GM18868 (cell line): ENCODE measurements at regions not wholly inside any gene's neighbourhood (a gene's known extent, or its start where the extent isn't known, plus 50 kb on each side); places are given as distances from the start of the nearest gene placed in this dataset.
"Not testable (repeated sequence)": the region's sequence is repeated elsewhere in the genome, so short reads cannot be mapped to it uniquely, and the experiment has no call there.

Experiments
- ATAC-seq: cut with Tn5 transposase; IDR thresholded peaks from one replicate; pipeline ENCODE4 v1.9.1; 2021; ENCODE audit warnings: mild to moderate bottlenecking, moderate library complexity; ENCODE audit not compliant: unreplicated experiment

DNA sequence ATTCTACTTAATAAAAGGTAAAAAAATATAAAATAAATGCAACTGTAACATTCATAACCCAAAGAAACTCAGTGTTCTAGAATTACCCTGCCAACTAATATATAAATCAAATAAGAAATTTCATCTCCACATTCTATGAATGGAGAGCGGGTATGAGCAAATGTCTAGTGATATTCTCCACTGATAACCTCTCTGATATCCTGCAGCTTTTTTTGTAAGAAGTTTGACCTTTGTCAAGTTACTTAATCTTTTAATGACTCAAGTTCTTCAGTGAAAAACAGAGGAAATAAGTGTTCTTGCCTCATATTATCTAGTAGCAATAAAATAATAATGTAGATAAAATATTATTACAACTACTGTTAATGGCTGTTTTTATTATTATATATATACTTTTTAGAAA lies 1275.6 kb upstream of the CDH9 start:
- no peak for ATAC-seq

DNA sequence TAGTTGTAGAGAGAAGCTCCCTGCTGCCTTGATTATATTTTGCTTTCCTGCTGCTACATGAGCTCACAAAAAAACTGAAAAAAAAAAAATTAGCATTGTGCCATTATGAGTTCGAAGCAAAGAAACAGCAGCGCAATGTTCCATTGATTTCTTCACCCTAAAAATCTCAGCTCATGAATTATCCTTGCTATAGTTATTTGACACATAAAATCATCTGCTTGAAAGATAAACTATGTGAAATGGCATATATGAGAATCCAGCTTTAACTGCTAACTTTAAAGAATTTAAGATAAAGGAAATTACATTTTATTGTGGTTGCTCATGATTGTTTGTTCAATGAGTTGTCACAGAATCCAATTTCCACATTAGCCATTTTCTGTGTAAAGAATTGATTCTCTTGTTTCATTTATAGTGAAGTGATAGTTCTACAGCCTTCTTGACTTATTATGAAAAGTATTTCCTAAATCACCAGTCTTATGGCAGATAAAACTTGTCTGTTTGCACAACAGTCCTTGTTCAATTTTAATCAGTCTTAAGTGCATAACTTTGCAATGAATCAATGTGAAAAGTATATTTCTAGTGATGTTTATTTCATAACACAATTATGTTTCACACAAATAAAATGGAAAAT lies 1275.0 kb upstream of the CDH9 start:
- no peak for ATAC-seq

DNA sequence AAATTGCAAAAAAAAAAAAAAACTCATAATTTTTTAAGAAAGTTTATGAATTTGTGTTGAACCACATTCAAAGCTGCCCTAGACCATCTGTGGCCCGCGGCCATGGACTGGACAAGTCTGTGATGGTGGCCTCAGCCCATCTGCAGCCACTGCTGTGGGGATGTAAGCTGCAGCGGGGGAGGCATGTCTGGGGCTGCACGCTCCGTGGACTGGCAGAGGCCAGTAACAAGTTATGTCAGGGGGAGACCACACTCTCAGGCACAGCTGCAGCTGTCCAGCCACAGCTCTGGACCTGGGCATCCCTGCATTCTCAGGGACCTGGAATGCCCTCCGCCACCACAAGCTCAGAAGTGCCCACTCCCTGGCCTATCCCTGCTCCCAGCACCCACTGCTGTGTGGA lies 1272.3 kb upstream of the CDH9 start:
- ATAC-seq: no peak

DNA sequence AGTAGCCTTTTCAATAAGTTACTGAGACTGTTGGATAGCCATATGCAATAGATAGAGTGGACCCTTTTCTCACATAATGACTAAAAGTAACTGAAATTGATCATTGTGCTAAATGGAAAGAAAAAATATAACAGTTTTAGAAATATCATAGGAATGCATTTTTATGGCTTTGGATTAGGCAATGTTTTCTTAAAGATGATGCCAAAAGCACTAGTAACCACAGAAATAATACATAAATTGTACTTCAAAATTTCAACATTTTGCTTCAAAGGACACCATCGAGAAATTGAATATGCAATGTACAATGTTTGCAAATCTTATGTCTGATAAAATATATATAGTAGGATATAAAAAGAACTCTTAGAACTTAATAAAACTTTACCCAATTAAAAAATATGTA lies 1267.5 kb upstream of the CDH9 start:
- no peak for ATAC-seq

DNA sequence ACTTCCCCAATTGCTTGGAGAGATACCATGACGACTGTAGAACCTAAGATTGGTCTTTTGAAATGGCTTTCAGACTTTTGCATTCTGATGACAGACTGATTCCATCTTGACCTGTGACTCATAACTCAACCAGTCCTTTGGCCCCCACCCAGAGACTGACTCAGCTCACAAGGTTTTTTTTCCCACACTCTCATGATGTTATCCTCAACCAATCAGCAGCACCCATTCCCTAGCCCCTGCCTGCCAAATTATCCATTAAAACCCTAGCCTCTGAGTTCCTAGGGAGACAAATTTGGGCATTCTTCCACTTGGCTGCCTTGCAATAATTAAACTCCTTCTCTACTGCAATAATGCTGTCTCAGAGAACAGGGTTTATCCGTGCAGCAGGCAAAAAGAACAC lies 1263.3 kb upstream of the CDH9 start:
- ATAC-seq: no peak

DNA sequence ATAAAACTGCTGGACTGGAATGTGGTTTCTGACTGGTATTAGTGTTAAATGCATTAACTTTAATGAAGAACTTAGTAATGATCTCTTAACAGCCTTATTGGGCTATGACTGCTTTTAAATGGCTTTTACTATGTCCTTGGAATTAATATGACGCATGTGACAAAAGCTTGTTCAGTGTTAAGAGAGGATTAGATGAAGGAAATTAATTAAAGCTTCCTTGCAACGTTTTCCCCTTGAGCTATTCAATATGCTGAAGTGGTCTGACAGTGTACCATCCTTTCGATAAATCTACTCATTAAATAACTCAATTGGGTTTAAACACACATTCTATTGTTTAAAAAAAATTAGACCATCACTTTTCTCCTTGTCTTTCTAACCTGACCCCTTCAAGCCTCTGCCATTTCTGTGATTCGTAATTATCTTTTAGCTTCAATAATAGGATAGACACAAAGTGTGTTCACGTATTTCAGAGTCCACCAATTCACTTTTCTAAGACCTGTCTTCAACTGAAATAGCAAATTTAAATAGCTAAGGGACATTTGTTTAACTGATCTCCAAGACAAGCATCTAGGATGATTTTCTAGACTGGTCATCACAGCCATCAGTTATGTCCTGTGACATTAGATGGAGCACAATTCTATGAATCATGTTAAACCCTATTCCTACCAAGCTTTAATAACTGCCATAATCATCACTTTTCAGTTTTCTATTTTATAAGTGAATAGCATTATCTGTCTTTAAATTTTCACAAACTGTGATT lies 1258.0 kb upstream of the CDH9 start:
- no peak for ATAC-seq

DNA sequence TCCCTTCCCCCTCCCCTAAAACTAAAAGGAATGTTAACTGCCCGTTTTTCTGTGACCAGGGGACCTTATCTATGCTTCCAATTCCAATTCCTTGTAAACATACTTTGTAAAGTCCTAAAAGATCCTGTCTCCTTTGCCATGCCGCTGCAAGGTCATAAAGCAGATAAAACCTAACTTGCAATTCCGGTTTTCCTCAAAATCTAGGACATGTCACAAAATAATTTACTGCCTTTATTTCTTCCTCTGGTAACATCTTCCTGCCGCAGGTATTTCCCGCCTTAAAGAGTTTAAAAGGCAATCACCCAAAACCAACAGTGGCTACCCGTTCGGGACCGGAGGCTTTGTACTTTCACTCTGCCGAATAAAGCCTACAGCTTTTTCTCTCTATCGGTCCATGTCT lies 1248.6 kb upstream of the CDH9 start:
- ATAC-seq: not testable (repeated sequence)

DNA sequence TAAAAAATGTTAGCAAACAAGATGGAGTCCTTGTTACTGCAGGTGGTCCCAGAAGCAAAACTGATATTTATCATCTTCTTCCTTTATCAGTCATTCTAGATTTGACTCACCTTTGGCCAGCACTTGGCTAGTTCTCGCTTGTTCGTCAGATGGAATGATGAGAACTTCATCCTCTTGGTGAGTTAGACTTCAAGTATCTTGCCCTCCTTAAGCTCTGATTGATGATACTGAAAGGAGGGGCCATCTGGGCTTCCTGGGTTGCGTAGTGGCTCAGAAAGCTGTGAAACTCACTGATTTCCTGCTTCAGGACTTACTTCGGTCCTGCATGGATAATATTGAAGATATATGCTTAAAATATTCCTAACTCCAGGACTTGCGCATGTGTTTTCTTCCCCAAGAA lies 1248.2 kb upstream of the CDH9 start:
- ATAC-seq: no peak

DNA sequence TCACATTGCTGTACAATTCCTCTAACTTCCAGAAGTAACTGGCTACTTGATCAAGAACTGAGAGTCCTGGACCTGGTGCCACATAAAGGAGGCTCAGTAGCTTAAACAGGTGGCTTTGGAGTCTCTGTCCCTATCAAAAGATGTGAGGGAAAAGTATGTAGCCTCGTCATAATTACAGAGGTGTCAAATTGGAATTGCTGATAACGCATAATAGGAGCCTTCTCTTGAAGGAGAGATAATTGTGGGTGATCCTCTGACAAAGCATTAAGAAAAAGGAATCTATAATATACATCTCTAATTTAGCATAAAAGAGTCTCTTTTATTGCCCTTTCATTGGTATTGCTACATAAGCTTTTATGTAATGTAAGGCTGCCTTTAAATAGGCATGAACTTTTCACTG lies 1246.4 kb upstream of the CDH9 start:
- ATAC-seq: no peak

DNA sequence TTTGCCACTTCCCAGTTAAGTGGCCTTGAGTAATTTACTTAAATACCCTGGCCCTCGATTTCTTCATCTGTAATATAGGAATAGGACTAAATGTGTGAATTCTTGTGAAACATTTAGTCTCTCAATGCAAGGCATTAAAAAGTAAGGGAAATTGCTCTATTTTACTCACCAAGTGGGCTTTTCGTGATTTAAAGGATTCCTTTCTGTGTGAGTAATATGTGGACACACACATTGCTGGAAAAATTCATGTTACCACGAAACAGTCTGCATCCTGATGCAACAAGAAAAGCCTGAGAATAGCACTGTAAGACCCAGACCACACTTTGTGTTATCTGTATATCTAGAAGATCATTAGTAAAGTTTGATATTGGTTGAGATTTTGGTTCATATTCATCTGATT lies 1243.0 kb upstream of the CDH9 start:
- ATAC-seq: no peak

DNA sequence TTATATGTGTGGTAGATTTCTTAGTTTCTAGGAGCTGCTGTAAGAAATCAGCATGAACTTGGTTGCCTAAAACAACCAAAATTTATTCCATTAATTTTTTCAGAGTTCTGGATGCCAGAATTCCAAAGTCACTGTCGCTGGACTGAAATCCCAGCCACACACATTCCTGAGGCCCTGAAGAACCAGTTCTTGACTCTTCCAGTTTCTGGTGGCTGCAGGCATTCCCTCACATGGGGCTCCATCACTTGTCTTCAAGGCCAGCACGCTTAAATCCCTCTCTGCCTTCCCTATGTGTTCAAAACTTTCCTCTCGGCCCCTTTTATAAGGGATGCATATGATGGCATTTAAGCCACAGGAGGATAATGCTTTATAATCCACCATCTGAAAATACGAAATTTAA lies 1237.5 kb upstream of the CDH9 start:
- ATAC-seq: no peak

DNA sequence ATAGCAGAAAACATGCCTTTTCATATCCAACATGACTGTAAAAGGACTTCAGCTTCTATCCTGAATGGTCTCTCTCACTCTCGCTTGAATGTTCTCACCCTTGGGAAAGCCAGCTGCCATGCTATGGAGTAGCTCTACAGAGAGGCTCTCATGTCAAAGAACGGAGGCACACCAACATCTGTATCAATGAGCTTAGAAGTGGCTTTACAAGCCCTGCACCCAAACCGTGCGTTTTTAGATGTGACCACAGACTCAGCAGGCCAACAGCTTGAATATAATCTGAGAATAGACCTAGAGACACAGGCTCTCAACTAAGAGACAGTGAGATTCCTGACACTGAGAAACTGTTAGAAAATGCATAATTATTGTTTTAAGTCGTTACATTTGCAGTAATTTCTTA lies 1231.6 kb upstream of the CDH9 start:
- ATAC-seq: no peak

DNA sequence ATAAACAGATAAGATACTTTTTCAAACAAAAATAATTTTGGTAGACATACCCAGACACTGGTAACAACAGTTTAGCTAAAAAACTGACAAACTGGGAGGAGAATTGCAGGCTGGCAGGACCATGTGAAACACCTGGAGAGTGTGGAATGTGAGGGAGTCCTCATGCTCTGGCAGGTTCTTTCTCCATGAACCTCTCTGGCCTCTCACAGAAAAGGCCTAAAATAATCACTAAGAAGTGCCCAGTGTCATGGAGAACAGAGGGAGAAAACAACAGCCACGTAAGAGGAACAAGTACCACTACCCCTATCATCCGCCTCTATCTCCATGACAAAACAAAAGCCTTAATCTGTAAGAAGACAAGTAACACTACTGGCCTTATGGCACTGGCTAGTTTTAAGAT lies 1227.5 kb upstream of the CDH9 start:
- no peak for ATAC-seq

DNA sequence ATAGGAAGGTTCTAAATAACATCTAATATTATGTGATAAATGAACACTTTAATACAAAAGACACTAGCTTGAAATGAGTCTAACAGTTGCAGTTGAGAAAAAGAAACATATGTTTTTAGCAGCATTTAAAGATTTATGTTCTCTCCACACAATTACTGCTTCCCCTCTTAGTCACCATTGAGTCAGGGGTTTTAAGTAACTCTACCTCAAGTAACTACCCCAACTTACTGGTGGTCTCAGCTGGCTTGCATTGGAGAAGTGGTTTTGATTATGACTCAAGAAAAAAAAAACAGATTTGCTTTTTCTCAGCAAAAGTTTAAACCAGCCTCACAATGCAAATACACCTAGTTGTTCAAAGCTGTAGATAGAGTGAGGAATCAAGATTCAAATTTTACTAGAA lies 1216.5 kb upstream of the CDH9 start:
- ATAC-seq: no peak

DNA sequence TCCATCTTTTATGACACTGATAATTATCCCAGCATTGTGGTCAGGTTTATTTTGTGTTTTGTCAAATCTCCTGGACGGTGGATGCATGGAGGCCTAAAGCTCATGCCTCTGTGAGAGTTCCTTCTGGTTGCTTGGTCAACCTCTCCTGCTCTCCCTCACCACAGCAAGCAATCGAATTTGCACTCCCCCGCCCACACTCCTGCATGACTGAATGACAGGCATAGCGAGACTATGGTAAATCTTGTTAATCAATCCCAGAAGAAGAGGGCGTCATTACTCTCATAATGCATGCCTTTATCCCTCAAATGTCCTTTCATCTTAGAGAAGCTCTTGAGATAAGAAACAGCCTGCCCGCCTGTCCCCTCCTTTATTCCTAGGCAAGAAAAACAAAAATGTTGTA lies 1215.0 kb upstream of the CDH9 start:
- no peak for ATAC-seq

DNA sequence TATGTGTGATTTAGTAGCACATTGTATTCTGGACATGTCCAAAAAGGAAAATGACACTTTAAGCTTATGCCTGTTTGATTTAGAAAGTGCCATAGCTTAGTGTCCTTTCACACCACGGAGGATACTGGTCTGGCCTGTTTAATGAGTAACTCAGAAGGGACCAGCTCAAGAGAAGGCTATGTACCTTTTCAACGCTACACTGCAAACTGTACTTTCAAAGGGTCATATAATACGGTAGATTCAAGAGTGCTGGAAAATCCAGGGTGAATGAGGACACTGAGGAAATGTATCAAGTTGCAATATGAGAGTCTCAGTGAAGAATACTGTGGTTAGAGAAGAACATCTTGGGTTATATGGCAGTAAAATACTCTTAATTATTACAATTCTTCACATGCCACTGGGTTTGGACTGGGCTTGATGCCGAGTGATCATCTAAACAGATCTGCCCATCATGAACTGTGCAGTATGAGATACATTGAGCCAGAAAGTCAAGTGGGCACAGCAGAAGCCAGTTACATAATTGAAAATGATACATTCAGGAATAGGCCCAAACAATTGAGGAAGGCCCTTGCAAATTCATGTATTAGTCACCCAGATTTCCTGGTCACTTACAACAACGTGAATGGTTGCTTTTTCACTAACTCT lies 1211.5 kb upstream of the CDH9 start:
- no peak for ATAC-seq

DNA sequence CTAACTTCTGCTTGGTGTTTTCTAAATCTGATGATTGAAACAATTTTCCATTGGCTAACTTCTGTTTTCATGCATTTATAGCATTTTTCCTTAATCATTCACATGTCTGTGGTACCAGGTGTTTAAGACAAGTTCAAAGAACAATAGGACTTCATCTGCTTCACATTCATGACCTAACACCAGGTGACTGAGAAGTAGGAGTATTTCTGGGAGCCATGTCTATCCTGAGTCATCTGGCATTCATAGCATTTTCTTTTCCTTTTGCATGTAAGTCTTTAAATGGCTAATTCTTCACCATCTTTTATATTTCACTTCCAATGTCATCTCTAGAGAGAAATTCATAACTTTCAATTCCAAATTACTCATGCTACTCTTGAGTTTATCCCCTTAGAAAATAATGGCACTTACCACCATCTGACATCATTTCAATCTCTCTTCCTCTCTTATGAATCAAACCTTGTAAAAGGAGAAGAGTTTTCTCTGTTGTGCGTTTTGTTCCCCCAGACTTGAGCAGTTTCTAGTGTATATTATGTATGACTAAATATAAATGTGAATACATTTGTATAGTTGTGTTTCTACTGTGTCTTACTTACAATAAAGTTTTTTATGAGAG lies 1196.1 kb upstream of the CDH9 start:
- no peak for ATAC-seq

DNA sequence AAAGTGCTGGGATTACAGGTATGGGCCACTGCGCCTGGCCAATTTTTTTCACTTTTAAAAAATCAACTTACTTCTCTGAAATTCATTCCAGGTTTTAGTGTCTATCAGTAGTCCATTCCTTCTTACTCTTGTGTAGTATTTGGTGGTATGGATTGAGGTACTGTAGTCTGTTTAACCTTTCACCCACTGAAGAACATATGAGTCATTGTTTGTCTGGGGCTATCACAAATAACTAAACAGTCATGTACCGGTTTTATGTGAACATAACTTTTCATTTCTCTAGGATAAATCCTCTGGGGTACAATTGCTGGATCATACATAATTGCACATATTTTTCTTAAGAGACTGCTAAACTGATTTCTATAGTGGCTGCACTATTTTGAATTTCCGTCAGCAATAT lies 1188.0 kb upstream of the CDH9 start:
- ATAC-seq: no peak

DNA sequence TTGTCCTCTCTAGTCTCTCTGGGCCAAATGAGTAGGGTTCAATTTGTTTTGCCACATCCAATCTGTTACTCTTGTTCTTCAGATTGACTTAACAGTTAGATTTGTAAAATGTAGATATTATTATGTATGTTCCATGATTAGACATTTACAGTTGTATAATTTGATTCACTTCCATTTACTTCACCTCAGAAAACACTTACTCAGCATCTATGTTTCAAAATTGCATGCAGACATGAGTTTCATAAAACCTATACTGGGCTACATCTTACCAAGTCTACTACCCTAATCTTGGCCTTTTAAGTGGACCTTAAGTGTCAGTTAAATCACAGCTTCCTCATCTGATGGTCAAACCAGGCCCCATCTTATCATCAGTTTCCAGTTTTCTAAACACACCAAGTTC lies 1181.2 kb upstream of the CDH9 start:
- no peak for ATAC-seq

DNA sequence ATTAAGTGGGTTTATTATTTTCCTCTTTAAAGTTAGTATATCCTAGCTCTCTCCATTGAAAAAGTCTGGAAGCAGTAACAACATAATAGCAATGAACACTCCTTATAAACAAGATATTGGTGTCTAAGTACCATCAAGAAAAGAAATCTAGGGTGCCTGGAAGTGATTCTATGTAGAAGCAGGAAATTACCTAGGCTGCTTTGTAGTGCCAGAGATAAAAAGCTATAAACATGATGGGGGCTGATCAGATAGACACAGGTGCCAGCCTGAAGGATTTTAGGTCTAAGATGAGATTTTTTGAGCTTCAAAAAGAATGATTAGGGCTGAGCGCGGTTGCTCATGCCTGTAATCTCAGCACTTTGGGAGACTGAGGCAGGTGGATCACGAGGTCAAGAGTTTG lies 1179.3 kb upstream of the CDH9 start:
- ATAC-seq: no peak

DNA sequence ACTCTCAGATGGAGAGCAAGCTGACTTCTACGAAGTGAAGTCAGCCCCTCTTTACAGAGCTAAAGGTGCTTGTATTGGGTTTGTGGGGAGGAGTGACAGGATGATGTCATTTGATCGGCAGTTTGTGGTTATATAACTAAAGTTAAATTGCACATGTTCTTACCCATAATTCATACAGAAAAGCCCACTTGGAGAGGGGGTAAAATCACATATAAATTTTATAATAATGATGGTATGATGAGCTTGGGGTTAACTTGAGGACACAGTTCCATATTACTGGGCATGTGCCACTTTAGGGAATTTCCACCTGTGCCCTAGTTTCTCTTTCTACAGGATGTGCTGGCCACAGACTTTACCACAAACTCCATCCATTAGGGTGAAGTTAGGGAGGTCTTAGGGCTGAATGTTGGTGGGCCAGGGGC lies 1178.6 kb upstream of the CDH9 start:
- peak; percentile 88 for ATAC-seq

DNA sequence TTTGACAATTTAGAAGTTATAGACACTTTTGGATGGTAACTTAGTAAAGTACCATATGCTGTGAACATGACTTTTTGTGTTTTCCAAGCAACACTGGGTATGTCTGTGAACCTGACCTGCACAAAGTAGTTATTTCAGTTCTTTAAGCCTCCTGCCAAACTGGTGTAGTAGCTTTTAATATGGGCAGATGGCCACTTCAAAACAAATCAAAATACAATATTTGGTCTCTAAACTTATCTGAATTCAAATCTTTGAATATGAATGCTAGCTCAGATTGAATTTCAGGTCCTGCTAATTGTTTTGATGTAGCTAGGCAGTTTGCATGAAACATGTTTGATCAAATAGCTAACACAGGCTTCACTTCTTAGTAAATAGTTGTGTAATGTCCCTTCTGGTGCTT lies 1176.7 kb upstream of the CDH9 start:
- ATAC-seq: no peak
